Mucosa of descending colon (tissue), 3 donors: ENCODE measurements at regions not wholly inside any gene's neighbourhood (a gene's known extent, or its start where the extent isn't known, plus 50 kb on each side); places are given as distances from the start of the nearest gene placed in this dataset.

Experiments used
- ATAC-seq: fragments of 200-7000 bp; cut with Tn5 transposase; one replicate; pipeline ENCODE4 v1.9.1; 2020; ENCODE audit warnings: mild to moderate bottlenecking, moderate library complexity
- DNase-seq, 3 donors: peaks; one replicate each; pipeline ENCODE4 v3.0.0-alpha.2; 2020
- H3K36me3 ChIP-seq: fragments of 200-600 bp; one replicate; pipeline ENCODE4 v1.8.0; 2021; ENCODE audit warnings: low read depth, mild to moderate bottlenecking
- H3K4me1 ChIP-seq: fragments of 200-600 bp; one replicate; pipeline ENCODE4 v1.8.0; 2021; ENCODE audit warnings: low read depth, mild to moderate bottlenecking
- H3K4me3 ChIP-seq: fragments of 200-600 bp; one replicate; pipeline ENCODE4 v1.8.0; 2021; ENCODE audit warnings: mild to moderate bottlenecking
- H3K9me3 ChIP-seq: fragments of 200-600 bp; one replicate; pipeline ENCODE4 v1.8.0; 2021; ENCODE audit warnings: mild to moderate bottlenecking
- intact Hi-C, 2 donors: fragments of 100-400 bp; cut with DNase I in 1 of 2; cut with micrococcal nuclease in 1 of 2; formaldehyde crosslinking; loops; one replicate each; pipeline versions ENCODE4 v1.11.0 to v1.11.1; 2022; cut with DNase I, micrococcal nuclease
- TF ChIP-seq, protein P1 (sequence below): fragments of 200-600 bp; IDR thresholded peaks from one replicate; pipeline ENCODE4 v1.8.0; 2022; ENCODE audit warnings: antibody characterized with exemption, mild to moderate bottlenecking
- donor health status: DM: no; HTN: no; CAD: no; lungs with moderate emphysema.
- donor health status: DM: no; HTN: no; CAD: no.
- donor health status: DM: no; HTN: yes; CAD: no.

DNA sequence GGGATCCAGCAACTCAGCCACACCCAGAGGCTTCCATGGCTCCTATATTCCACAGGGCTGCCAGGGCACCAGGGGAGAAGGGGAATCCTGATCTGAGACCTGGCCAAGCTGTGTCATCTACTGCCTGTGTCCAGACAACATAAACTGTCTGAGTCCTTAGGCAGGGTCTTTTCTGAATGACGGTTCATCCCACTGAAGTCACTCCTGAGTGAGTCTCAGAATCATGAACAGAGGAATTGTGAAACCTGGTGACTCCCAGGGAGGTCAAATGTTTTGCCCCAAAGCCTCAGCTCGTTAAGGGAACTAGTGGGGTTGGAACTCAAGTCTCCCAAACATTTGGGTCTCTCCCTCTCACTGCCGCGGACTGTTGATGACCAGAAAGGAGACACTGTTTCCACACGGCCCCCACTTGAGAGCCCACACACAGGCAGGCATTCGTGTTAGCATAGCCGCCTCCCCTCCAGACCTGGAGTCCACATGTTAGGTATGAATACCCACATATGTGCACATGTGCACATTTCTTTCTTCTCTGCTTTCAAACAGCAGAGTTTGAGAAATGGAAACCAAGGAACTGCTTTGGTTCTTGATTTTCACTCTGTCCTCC is 87.2 kb upstream of the KCNK12 start:
- intact Hi-C loops, result no loop called here

DNA sequence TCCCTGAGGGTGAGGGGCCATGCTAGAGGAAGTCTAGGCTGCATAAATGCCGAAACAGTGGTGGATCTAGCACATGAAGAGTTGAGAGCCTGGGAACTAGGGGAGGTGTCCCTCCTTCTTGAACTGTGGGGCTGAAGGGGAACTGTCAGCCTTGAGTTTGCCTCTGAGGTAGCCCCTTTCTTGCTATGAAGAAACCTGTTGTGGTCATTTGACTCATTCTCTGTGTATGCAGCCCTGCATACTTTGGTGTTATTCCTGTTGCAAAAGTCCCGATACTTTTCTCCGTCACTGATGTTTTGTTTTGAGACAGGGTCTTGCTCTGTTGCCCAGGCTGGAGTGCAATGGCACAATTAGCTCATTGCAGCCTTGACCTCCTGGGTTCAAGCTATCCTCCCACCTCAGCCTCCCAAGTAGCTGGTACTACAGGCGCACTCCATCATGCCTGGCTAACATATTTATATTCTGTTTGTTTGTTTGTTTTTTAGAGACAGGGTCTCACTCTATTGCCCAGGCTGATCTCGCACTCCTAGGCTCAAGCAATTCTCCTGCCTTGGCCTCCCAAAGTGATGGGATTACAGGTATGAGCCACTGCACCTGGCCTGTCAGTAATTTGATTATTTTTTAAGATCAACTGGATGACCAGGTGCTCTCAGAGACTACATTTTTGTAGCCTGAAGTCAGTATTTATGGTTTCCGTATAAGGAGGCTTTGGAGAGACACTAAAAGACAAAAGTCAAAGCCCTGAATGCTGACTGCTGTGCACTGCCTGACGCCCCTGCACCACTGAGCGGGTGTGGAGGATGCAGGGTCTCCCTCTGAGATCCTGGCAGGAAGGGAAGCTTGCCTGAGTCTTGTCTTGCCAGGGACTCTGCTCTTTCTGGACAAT is 86.2 kb upstream of the KCNK12 start:
- TF ChIP-seq, protein P1, sequence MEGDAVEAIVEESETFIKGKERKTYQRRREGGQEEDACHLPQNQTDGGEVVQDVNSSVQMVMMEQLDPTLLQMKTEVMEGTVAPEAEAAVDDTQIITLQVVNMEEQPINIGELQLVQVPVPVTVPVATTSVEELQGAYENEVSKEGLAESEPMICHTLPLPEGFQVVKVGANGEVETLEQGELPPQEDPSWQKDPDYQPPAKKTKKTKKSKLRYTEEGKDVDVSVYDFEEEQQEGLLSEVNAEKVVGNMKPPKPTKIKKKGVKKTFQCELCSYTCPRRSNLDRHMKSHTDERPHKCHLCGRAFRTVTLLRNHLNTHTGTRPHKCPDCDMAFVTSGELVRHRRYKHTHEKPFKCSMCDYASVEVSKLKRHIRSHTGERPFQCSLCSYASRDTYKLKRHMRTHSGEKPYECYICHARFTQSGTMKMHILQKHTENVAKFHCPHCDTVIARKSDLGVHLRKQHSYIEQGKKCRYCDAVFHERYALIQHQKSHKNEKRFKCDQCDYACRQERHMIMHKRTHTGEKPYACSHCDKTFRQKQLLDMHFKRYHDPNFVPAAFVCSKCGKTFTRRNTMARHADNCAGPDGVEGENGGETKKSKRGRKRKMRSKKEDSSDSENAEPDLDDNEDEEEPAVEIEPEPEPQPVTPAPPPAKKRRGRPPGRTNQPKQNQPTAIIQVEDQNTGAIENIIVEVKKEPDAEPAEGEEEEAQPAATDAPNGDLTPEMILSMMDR, result no peak
- H3K4me3 ChIP-seq, result no peak overlapping the region
- DNase-seq (no peak), ATAC-seq (no peak)
- no peaks in the 10 kb centered on the region for H3K36me3 ChIP-seq
- no peaks in the 10 kb centered on the region for H3K9me3 ChIP-seq
- intact Hi-C loops, result no loop called here
- no peaks in the 10 kb centered on the region for H3K4me1 ChIP-seq

More for the DNA sequence above, 87.2 kb upstream of the KCNK12 start:
- no peaks in the 10 kb centered on the region for H3K4me1 ChIP-seq
- ATAC-seq, result no peak
- DNase-seq, result no peak
- H3K9me3 ChIP-seq, result no peaks in the 10 kb centered on the region
- TF ChIP-seq, protein P1, result no peak
- H3K36me3 ChIP-seq, result no peaks in the 10 kb centered on the region
- H3K4me3 ChIP-seq, result no peak overlapping the region

GRCh38 chr2:47655563-47655880 is 84.7 kb upstream of the KCNK12 start:
- Histone ChIP-seq H3K4me3 (no peak overlapping the region), H3K9me3 (no peaks in the 10 kb centered on the region), H3K4me1 (no peaks in the 10 kb centered on the region), H3K36me3 (no peaks in the 10 kb centered on the region)
- intact Hi-C loops, result no loop called here
- DNase-seq, result no peak
- no peak for ATAC-seq
- TF ChIP-seq, protein P1, result no peak

DNA sequence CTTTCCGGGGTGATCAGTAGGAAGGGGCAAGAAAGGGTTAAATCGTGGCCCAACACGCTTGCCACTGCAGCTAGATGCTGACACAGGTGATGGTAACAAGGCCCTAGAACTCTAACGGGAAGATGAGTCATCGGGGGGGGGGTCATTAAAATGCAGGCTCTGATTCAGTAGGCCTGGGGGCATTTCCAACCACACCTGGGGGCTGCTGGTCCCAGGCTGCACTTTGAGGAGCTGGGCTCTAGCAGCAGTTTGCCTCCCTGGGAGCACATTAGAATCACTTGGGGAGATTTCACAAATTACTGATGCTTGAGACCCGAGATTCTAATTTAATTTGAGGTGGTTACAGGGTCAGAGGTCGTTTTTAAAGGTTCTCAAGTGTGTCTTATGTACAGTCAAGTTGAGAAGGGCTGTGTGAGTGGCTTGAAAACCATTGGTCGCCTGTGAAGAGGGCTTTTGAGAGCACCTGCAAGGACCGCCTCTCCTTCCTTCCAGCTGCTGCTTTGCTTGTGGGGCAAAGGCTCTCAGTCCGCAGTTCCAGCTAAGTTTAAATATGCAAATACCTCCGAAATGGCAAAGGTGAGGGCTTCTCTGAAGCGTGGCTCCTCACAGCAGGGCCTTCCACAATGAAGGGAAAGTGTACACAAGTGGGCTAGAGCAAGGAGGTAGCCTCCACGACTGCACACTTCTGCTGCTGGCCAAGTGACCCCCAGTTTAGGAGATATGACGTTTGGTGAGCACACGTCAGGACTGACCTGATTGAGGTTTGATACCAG is 84.2 kb upstream of the KCNK12 start:
- intact Hi-C loops, result no loop called here
- TF ChIP-seq, protein P1, result no peak
- ATAC-seq (peak; percentile 35), DNase-seq (no peak)
- H3K36me3 ChIP-seq, result no peaks in the 10 kb centered on the region
- no peak overlapping the region for H3K4me3 ChIP-seq
- H3K9me3 ChIP-seq, result no peaks in the 10 kb centered on the region
- no peaks in the 10 kb centered on the region for H3K4me1 ChIP-seq

DNA sequence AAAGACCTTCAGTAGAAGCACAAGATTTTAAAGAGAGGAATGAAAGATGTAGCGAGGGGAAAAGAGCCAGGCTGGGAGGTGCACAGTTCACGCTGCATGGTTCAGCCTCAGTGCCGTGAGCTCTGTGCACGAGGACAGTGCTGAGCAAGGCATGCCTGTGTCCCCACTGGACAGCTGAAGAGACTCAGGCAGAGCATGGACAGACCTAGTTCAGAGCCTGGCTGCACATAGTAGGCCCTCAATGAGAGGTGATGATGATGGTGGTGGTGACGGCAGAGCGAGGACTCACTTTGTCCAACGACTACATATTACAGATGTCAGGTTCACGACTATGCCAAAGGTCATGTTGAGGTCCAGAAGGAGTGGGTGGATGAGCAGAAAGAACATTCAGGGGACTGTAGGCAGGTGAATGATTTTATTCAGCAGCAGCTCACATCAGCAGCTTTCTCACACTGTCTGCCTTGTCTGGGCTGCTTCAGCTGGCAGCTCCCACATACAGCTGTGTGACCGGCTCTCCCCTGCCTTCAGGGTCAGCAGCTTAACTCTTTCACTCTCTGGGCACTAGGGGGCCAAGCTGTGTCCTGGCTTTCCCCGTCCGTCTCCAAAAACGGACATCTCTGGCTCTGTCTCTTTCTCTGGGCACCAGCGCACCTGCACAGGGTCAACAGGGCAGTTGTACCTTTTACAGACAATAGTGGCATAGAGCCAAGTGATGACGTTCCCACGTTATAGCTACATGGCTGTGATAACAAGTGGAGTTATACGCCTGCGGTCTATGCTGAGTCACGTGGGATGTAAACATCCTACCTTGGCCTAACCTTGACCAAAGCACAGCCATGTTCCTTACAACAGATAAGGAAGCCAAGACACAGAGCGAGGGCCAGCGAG is 83.4 kb upstream of the KCNK12 start:
- peak in 2 of 3 donors; percentile 34 to 78 for DNase-seq
- H3K36me3 ChIP-seq, result no peaks in the 10 kb centered on the region
- ATAC-seq, result peak; percentile 78
- no peak overlapping the region for H3K4me3 ChIP-seq
- no peaks in the 10 kb centered on the region for H3K4me1 ChIP-seq
- TF ChIP-seq, protein P1, result no peak
- H3K9me3 ChIP-seq, result no peaks in the 10 kb centered on the region
- intact Hi-C loops, result no loop called here
